AG09309 (cell line): ENCODE measurements at regions not wholly inside any gene's neighbourhood (a gene's known extent, or its start where the extent isn't known, plus 50 kb on each side); places are given as distances from the start of the nearest gene placed in this dataset.

ENCODE experiments used
- DNase-seq: peaks from one replicate; pipeline ENCODE4 v3.0.0-alpha.2; 2010; ENCODE audit warnings: low read depth
- H3K4me3 ChIP-seq: 2 replicates; pipeline ENCODE4 v1.5.1; 2011; ENCODE audit warnings: mild to moderate bottlenecking, low read depth, low read length, moderate library complexity; ENCODE audit not compliant: control insufficient read depth
- CTCF ChIP-seq: IDR thresholded peaks from 2 replicates; pipeline ENCODE4 v1.5.1; 2011; ENCODE audit warnings: mild to moderate bottlenecking, low read depth, low read length, inconsistent platforms; ENCODE audit not compliant: insufficient read depth, control insufficient read depth; ENCODE audit errors: missing control alignments

GRCh38 chr12:88985631-88986030, 366.7 kb downstream of the DUSP6 start:
- DNase-seq = peak; percentile 3
- no peak for TF ChIP-seq CTCF

GRCh38 chr12:88985011-88985410, 367.3 kb downstream of the DUSP6 start:
- no peak for DNase-seq
- TF ChIP-seq CTCF = no peak

More at GRCh38 chr12:88985631-88986030, 366.7 kb downstream of the DUSP6 start:
- no peak overlapping the region for H3K4me3 ChIP-seq

GRCh38 chr12:88982694-88983093, 369.6 kb downstream of the DUSP6 start:
- TF ChIP-seq CTCF = no peak
- DNase-seq = no peak
- no peak overlapping the region for H3K4me3 ChIP-seq

More at GRCh38 chr12:88985011-88985410, 367.3 kb downstream of the DUSP6 start:
- H3K4me3 ChIP-seq = no peak overlapping the region

- TF ChIP-seq CTCF = no peak
- no peak overlapping the region for H3K4me3 ChIP-seq
- no peak for DNase-seq
These were observed 375.2 kb downstream of the DUSP6 start for GRCh38 chr12:88977115-88977514.

GRCh38 chr12:88973998-88974397, 378.3 kb downstream of the DUSP6 start:
- H3K4me3 ChIP-seq = no peak overlapping the region
- no peak for DNase-seq
- TF ChIP-seq CTCF = no peak

GRCh38 chr12:88970740-88971139, 381.6 kb downstream of the DUSP6 start:
- no peak for TF ChIP-seq CTCF
- H3K4me3 ChIP-seq = no peak overlapping the region

GRCh38 chr12:88969127-88969526, 383.2 kb downstream of the DUSP6 start:
- TF ChIP-seq CTCF = no peak
- no peak for DNase-seq
- H3K4me3 ChIP-seq = no peak overlapping the region

More at GRCh38 chr12:88970740-88971139, 381.6 kb downstream of the DUSP6 start:
- no peak for DNase-seq
